ENCODE measurements at regions not wholly inside any gene's neighbourhood (a gene's known extent, or its start where the extent isn't known, plus 50 kb on each side); places are given as distances from the start of the nearest gene placed in this dataset.

DNA sequence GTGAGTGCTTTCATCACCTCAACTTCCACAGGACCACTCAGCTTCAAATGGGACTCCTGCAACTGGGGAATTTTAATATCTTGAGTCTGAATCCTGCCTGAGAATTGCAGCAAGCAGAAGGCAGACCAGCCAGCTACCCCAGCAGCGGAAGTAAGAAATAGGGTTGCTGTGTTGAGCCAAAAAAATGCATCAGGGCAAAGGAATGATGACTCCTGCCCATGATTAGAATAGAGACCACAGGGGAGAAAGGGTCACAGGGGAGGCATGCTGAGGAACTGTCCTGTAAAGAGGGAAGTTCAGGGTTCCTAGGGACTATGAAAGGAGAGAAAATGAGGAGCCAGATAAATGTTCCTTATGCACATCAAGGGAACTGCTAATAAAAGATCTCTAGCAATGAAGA lies 370.2 kb downstream of the KCTD12 start:
- TF ChIP-seq, protein P1, sequence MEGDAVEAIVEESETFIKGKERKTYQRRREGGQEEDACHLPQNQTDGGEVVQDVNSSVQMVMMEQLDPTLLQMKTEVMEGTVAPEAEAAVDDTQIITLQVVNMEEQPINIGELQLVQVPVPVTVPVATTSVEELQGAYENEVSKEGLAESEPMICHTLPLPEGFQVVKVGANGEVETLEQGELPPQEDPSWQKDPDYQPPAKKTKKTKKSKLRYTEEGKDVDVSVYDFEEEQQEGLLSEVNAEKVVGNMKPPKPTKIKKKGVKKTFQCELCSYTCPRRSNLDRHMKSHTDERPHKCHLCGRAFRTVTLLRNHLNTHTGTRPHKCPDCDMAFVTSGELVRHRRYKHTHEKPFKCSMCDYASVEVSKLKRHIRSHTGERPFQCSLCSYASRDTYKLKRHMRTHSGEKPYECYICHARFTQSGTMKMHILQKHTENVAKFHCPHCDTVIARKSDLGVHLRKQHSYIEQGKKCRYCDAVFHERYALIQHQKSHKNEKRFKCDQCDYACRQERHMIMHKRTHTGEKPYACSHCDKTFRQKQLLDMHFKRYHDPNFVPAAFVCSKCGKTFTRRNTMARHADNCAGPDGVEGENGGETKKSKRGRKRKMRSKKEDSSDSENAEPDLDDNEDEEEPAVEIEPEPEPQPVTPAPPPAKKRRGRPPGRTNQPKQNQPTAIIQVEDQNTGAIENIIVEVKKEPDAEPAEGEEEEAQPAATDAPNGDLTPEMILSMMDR (IDR thresholded peaks at IDR 0.05): no peak
- TF ChIP-seq POLR2A (IDR thresholded peaks at IDR 0.05): no peak
- no peak for TF ChIP-seq POLR2AphosphoS5 (IDR thresholded peaks at IDR 0.05)

All from sigmoid colon (tissue), 4 donors.